ENCODE measurements at regions not wholly inside any gene's neighbourhood (a gene's known extent, or its start where the extent isn't known, plus 50 kb on each side); places are given as distances from the start of the nearest gene placed in this dataset.

GRCh38 chr10:29805134-29805723 is 170.5 kb upstream of the SVIL start:
- TF ChIP-seq ZNF335 (CRISPR knock-in tag; IDR thresholded peaks at IDR 0.05) (no peak), CREB1 (IDR thresholded peaks at IDR 0.05) (no peak), CREB1 (CRISPR knock-in tag; IDR thresholded peaks at IDR 0.05) (no peak), POLR2AphosphoS2 (IDR thresholded peaks at IDR 0.05; ENCODE audit: low read depth, low read length) (no peak), TCF7L2 (IDR thresholded peaks at IDR 0.05; ENCODE audit: low read depth, low read length) (no peak)
- TF ChIP-seq, protein P1, sequence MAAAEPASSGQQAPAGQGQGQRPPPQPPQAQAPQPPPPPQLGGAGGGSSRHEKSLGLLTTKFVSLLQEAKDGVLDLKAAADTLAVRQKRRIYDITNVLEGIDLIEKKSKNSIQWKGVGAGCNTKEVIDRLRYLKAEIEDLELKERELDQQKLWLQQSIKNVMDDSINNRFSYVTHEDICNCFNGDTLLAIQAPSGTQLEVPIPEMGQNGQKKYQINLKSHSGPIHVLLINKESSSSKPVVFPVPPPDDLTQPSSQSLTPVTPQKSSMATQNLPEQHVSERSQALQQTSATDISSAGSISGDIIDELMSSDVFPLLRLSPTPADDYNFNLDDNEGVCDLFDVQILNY (CRISPR knock-in tag; conservative IDR thresholded peaks at IDR 0.05): no peak
- TF ChIP-seq, protein P2, sequence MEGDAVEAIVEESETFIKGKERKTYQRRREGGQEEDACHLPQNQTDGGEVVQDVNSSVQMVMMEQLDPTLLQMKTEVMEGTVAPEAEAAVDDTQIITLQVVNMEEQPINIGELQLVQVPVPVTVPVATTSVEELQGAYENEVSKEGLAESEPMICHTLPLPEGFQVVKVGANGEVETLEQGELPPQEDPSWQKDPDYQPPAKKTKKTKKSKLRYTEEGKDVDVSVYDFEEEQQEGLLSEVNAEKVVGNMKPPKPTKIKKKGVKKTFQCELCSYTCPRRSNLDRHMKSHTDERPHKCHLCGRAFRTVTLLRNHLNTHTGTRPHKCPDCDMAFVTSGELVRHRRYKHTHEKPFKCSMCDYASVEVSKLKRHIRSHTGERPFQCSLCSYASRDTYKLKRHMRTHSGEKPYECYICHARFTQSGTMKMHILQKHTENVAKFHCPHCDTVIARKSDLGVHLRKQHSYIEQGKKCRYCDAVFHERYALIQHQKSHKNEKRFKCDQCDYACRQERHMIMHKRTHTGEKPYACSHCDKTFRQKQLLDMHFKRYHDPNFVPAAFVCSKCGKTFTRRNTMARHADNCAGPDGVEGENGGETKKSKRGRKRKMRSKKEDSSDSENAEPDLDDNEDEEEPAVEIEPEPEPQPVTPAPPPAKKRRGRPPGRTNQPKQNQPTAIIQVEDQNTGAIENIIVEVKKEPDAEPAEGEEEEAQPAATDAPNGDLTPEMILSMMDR (CRISPR knock-in tag; IDR thresholded peaks at IDR 0.05): no peak
